ENCODE measurements at regions not wholly inside any gene's neighbourhood (a gene's known extent, or its start where the extent isn't known, plus 50 kb on each side); places are given as distances from the start of the nearest gene placed in this dataset.

GRCh38 chr9:13550519-13550918, 271.0 kb upstream of the MPDZ start (continued):
- TF ChIP-seq ATF2 (IDR thresholded peaks at IDR 0.05; ENCODE audit: low read length), result no peak

- FAIRE-seq (no peak), ATAC-seq (no peak), DNase-seq (ENCODE audit: low read depth, low spot score) (no peak)
- TF ChIP-seq TARDBP (IDR thresholded peaks at IDR 0.05; ENCODE audit: borderline replicate concordance) (no peak), ZBTB11 (CRISPR knock-in tag; IDR thresholded peaks at IDR 0.05) (no peak)
- no peak overlapping the region for H2AFZ ChIP-seq (ENCODE audit: control insufficient read depth, low read depth, low read length)
- H3K36me3 ChIP-seq (ENCODE audit: control insufficient read depth in 2 of 2, insufficient read depth in 2 of 2, low read length in 1 of 2), result no peaks in the 10 kb centered on the region
- H3K27ac ChIP-seq (ENCODE audit: control insufficient read depth, insufficient read depth), result no peak overlapping the region
- H3K4me2 ChIP-seq (ENCODE audit: control insufficient read depth, insufficient read depth), result no peak overlapping the region
- H3K27me3 ChIP-seq (replicated peaks in 1 of 2; ENCODE audit: control insufficient read depth in 2 of 2, insufficient read depth in 2 of 2, low read length in 1 of 2), result no peaks in the 10 kb centered on the region
- no peak overlapping the region for H3K9ac ChIP-seq (ENCODE audit: control insufficient read depth, insufficient read depth, low read length)
- H3K4me3 ChIP-seq, result no peak overlapping the region
- ChIA-PET RAD21 (ENCODE audit: unreplicated experiment) (no interaction called here), CTCF (no interaction called here), SMC1A (ENCODE audit: uncharacterized antibody, unreplicated experiment) (no interaction called here), POLR2A (no interaction called here)
- 0% methylated on average over 1 of the region's 1 CpG for WGBS (ENCODE audit: insufficient coverage, insufficient replicate concordance, low lambda C conversion rate, missing lambda C conversion rate)
- no peaks in the 10 kb centered on the region for H3K79me2 ChIP-seq (ENCODE audit: control insufficient read depth, insufficient read depth, low read length)
- H3K9me3 ChIP-seq (replicated peaks; ENCODE audit: control insufficient read depth, insufficient read depth, low read length), result no peaks in the 10 kb centered on the region
- BruUV-seq (replicated peaks), result no TSS peak
- intact Hi-C loops (cut with micrococcal nuclease; ENCODE audit: unreplicated experiment) (no loop called here), in situ Hi-C loops (cut with MboI) (loop anchor here (10.0 kb wide), 1 partner anchor 56 kb away; no protein-coding TSS in a partner anchor)
- no peaks in the 10 kb centered on the region for H3K4me1 ChIP-seq (ENCODE audit: control insufficient read depth, insufficient read depth, low read length)
- no peaks in the 10 kb centered on the region for H4K20me1 ChIP-seq (ENCODE audit: control insufficient read depth, insufficient read depth)
These were observed 269.0 kb upstream of the MPDZ start for GRCh38 chr9:13548535-13548934.
